Endothelial cell of umbilical vein (primary cell): ENCODE measurements at regions not wholly inside any gene's neighbourhood (a gene's known extent, or its start where the extent isn't known, plus 50 kb on each side); places are given as distances from the start of the nearest gene placed in this dataset.

ENCODE experiments used
- BruUV-seq: library from RNA; stranded (reverse); fragments of 400-500 nt; replicated peaks from 2 replicates; lab custom pipeline; 2021; lab: Mats Ljungman, UMichigan
- CTCF ChIA-PET: fragments of 300-600, 350-600 bp; sonication (Branson Sonifier 250); formaldehyde crosslinking; loops from one replicate; lab custom pipeline; 2021; ENCODE audit warnings: antibody characterized with exemption, inconsistent platforms; lab: Charles Lee
- POLR2A ChIA-PET: fragments of 300-600, 350-600 bp; sonication (Branson Sonifier 250); formaldehyde crosslinking; loops from one replicate; lab custom pipeline; 2021; ENCODE audit warnings: antibody characterized with exemption, inconsistent platforms; lab: Charles Lee
- DNase-seq: peaks from one replicate; pipeline ENCODE4 v3.0.0-alpha.2; 2011; ENCODE audit warnings: low read depth, low spot score
- FAIRE-seq: peaks from 2 replicates; lab custom pipeline; 2011; peaks lifted over from hg19 to GRCh38; lab: Jason Lieb, UNC
- H2AFZ ChIP-seq: 2 replicates; pipeline ENCODE4 v1.6.0; 2012; ENCODE audit warnings: low read depth, low read length, control low read depth, inconsistent platforms
- H3K27ac ChIP-seq: 2 replicates; pipeline ENCODE4 v1.5.1; 2011; ENCODE audit warnings: low read depth, mild to moderate bottlenecking, control low read depth, low read length, moderate library complexity; ENCODE audit not compliant: insufficient read depth
- H3K27me3 ChIP-seq, 2 experiments: 2 replicates each; pipeline versions ENCODE4 v1.6.0 to v1.6.1; 2011; ENCODE audit warnings: low read length in 2 of 2, mixed read lengths in 1 of 2; ENCODE audit not compliant: control insufficient read depth in 2 of 2, insufficient read depth in 2 of 2
- H3K36me3 ChIP-seq, 2 experiments: 2 replicates in 1 of 2; 3 replicates in 1 of 2; pipeline ENCODE4 v1.5.1; 2011; ENCODE audit warnings: low read length in 2 of 2, mild to moderate bottlenecking in 1 of 2, moderate library complexity in 1 of 2; ENCODE audit not compliant: control insufficient read depth in 2 of 2, insufficient read depth in 2 of 2; ENCODE audit errors: extremely low read depth in 1 of 2
- H3K4me1 ChIP-seq: 3 replicates; pipeline ENCODE4 v1.5.1; 2011; ENCODE audit warnings: mild to moderate bottlenecking, low read length; ENCODE audit not compliant: control insufficient read depth, insufficient read depth; ENCODE audit errors: extremely low read depth
- H3K4me2 ChIP-seq: 2 replicates; pipeline ENCODE4 v1.6.1; 2011; ENCODE audit warnings: low read length, control low read depth, mixed read lengths; ENCODE audit not compliant: insufficient read depth
- H3K4me3 ChIP-seq, 3 experiments: fragments of 200-600 bp in 1 of 3; sonication (generic), shearing (Covaris generic) in 1 of 3; replicated peaks in 1 of 3; 2 replicates each; pipeline ENCODE4 v1.5.1; 2011 to 2016; ENCODE audit warnings: control low read depth in 3 of 3, low read length in 3 of 3, mild to moderate bottlenecking in 2 of 3, inconsistent platforms in 1 of 3, low read depth in 1 of 3, moderate library complexity in 1 of 3; ENCODE audit not compliant: insufficient read depth in 1 of 3
- H3K79me2 ChIP-seq: 2 replicates; pipeline ENCODE4 v1.6.0; 2012; ENCODE audit warnings: low read length, inconsistent platforms; ENCODE audit not compliant: control insufficient read depth, insufficient read depth
- H3K9ac ChIP-seq: replicated peaks from 2 replicates; pipeline ENCODE3; 2011; ENCODE audit warnings: low read length, control low read depth; ENCODE audit not compliant: insufficient read depth; ENCODE audit errors: extremely low read depth
- H3K9me1 ChIP-seq: replicated peaks from 3 replicates; pipeline ENCODE4 v1.6.0; 2011; ENCODE audit warnings: mild to moderate bottlenecking, low read length; ENCODE audit not compliant: control insufficient read depth, insufficient read depth; ENCODE audit errors: extremely low read depth
- H3K9me3 ChIP-seq: replicated peaks from 2 replicates; pipeline ENCODE4 v1.5.1; 2012; ENCODE audit warnings: low read length, inconsistent platforms; ENCODE audit not compliant: control insufficient read depth, insufficient read depth
- H4K20me1 ChIP-seq: replicated peaks from 2 replicates; pipeline ENCODE3; 2011; ENCODE audit warnings: mild to moderate bottlenecking, low read length; ENCODE audit not compliant: control insufficient read depth, insufficient read depth; ENCODE audit errors: extremely low read depth
- CTCF ChIP-seq, 2 donors: IDR thresholded peaks; 1 replicate in 1 of 2; 2 replicates in 1 of 2; pipeline ENCODE4 v1.5.1; 2011; ENCODE audit warnings: low read length in 2 of 2, mild to moderate bottlenecking in 2 of 2, moderate library complexity in 2 of 2, control low read depth in 1 of 2, inconsistent platforms in 1 of 2, low read depth in 1 of 2; ENCODE audit not compliant: insufficient read depth in 1 of 2; ENCODE audit errors: extremely low read depth in 1 of 2
- FOS ChIP-seq: IDR thresholded peaks from 2 replicates; pipeline ENCODE4 v1.6.1; 2011; ENCODE audit warnings: mild to moderate bottlenecking, low read length, moderate library complexity, borderline replicate concordance; ENCODE audit not compliant: insufficient read depth
- GATA2 ChIP-seq: IDR thresholded peaks from 2 replicates; pipeline ENCODE4 v1.7.0; 2011; ENCODE audit warnings: low read depth, mild to moderate bottlenecking, moderate library complexity, mixed read lengths, low read length; ENCODE audit not compliant: insufficient read length, insufficient read depth
- MYC ChIP-seq: IDR thresholded peaks from one replicate; pipeline ENCODE4 v1.6.1; 2011; ENCODE audit warnings: mild to moderate bottlenecking, low read depth, low read length
- POLR2A ChIP-seq: IDR thresholded peaks from 2 replicates; pipeline ENCODE4 v1.6.1; 2012; ENCODE audit warnings: low read depth, mild to moderate bottlenecking, control low read depth, low read length
- POLR2AphosphoS5 ChIP-seq: IDR thresholded peaks from 2 replicates; pipeline ENCODE4 v1.6.1; 2012; ENCODE audit warnings: low read depth, mild to moderate bottlenecking, control low read depth, low read length, moderate library complexity; ENCODE audit not compliant: insufficient read depth
- dilution Hi-C: fragments of 300-500 bp; cut with MboI; formaldehyde crosslinking; loops from one replicate; pipeline ENCODE4 v1.15.0; 2019; ENCODE audit warnings: low sequenced_read_pairs; ENCODE audit not compliant: extremely low pct_ligation_motif_present
- intact Hi-C: fragments of 100-400 bp; cut with micrococcal nuclease; formaldehyde crosslinking; loops from one replicate; pipeline ENCODE4 v1.10.0; 2022

GRCh38 chr21:16159971-16160350 is 430.2 kb downstream of the USP25 start:
- POLR2A ChIA-PET: no interaction called here
- DNase-seq (no peak), FAIRE-seq (no peak)
- Histone ChIP-seq H3K4me3 (no peak overlapping the region), H3K9ac (no peak overlapping the region), H3K36me3 (no peaks in the 10 kb centered on the region), H3K4me2 (no peak overlapping the region), H3K79me2 (no peaks in the 10 kb centered on the region), H3K27me3 (no peaks in the 10 kb centered on the region), H2AFZ (no peak overlapping the region), H3K4me1 (no peaks in the 10 kb centered on the region), H3K27ac (no peak overlapping the region), H3K9me3 (no peaks in the 10 kb centered on the region), H4K20me1 (no peaks in the 10 kb centered on the region), H3K9me1 (no peaks in the 10 kb centered on the region)
- CTCF ChIA-PET: interaction anchor here (1.2 to 1.5 kb wide), 2 partner anchors 23 to 78 kb away, joined by 3 to 4 read pairs; no protein-coding TSS in a partner anchor
- no TSS peak for BruUV-seq
- no peak for TF ChIP-seq POLR2AphosphoS5
- TF ChIP-seq POLR2A: no peak
- no peak for TF ChIP-seq CTCF (IDR thresholded peaks at IDR 0.05; ENCODE audit: extremely low read depth in 1 of 2, insufficient read depth in 1 of 2, low read depth in 1 of 2, low read length in 2 of 2)
- TF ChIP-seq GATA2: no peak
- no peak for TF ChIP-seq FOS
- intact Hi-C loops: no loop called here
- dilution Hi-C loops: no loop called here

GRCh38 chr21:16162953-16163352 is 433.2 kb downstream of the USP25 start:
- Histone ChIP-seq H2AFZ (no peak overlapping the region), H3K4me3 (no peak overlapping the region), H3K9ac (no peak overlapping the region), H3K27ac (no peak overlapping the region), H3K9me3 (no peaks in the 10 kb centered on the region), H3K36me3 (no peaks in the 10 kb centered on the region), H3K79me2 (no peaks in the 10 kb centered on the region), H3K4me2 (no peak overlapping the region), H3K9me1 (no peaks in the 10 kb centered on the region), H3K27me3 (no peaks in the 10 kb centered on the region), H4K20me1 (no peaks in the 10 kb centered on the region), H3K4me1 (no peaks in the 10 kb centered on the region)
- no peak for FAIRE-seq
- ChIA-PET POLR2A (no interaction called here), CTCF (interaction anchor here (1.3 kb wide), 1 partner anchor 10 kb away, joined by 3 read pairs; no protein-coding TSS in a partner anchor)
- no peak for TF ChIP-seq CTCF (IDR thresholded peaks at IDR 0.05; ENCODE audit: extremely low read depth in 1 of 2, insufficient read depth in 1 of 2, low read depth in 1 of 2, low read length in 2 of 2)
- TF ChIP-seq MYC: no peak
- dilution Hi-C loops: no loop called here
- DNase-seq: no peak
- no TSS peak for BruUV-seq
- intact Hi-C loops: no loop called here
